WTC11 (cell line): ENCODE measurements at regions not wholly inside any gene's neighbourhood (a gene's known extent, or its start where the extent isn't known, plus 50 kb on each side); places are given as distances from the start of the nearest gene placed in this dataset.

Experiments used
- ATAC-seq: fragments of 200-7000 bp; cut with Tn5 transposase; 2 replicates; pipeline ENCODE4 v1.10.0; 2021; ENCODE audit warnings: mild to moderate bottlenecking, moderate library complexity
- CTCF ChIA-PET: fragments of 300-600 bp; sonication (Branson Sonifier 250); formaldehyde crosslinking; loops from one replicate; lab custom pipeline; 2021; ENCODE audit warnings: antibody characterized with exemption; lab: Charles Lee
- POLR2A ChIA-PET: fragments of 350-600 bp; sonication (Branson Sonifier 250); formaldehyde crosslinking; loops from one replicate; lab custom pipeline; 2021; ENCODE audit warnings: antibody characterized with exemption; lab: Charles Lee
- DNase-seq: peaks from one replicate; pipeline ENCODE4 v3.0.0; 2021; ENCODE audit warnings: low spot score
- H3K27ac Mint-ChIP-seq: 2 replicates; pipeline ENCODE4 v1.8.0; 2021; ENCODE audit warnings: mixed read lengths
- H3K27me3 Mint-ChIP-seq: 2 replicates; pipeline ENCODE4 v1.8.0; 2021; ENCODE audit warnings: low read depth, mild to moderate bottlenecking, moderate library complexity, mixed read lengths
- H3K36me3 Mint-ChIP-seq: 2 replicates; pipeline ENCODE4 v1.8.0; 2021; ENCODE audit warnings: mixed read lengths
- H3K4me1 Mint-ChIP-seq: 2 replicates; pipeline ENCODE4 v1.8.0; 2022; ENCODE audit warnings: mixed read lengths
- H3K4me3 Mint-ChIP-seq: 2 replicates; pipeline ENCODE4 v1.8.0; 2021; ENCODE audit warnings: mild to moderate bottlenecking, moderate library complexity, mixed read lengths
- H3K9me3 Mint-ChIP-seq: 2 replicates; pipeline ENCODE4 v1.8.0; 2021; ENCODE audit warnings: mixed read lengths
- AFF4 ChIP-seq: sonication (generic); formaldehyde crosslinking; IDR thresholded peaks from 2 replicates; pipeline ENCODE4 v1.8.1; 2023; ENCODE audit warnings: mild to moderate bottlenecking, missing genetic modification reagents, borderline replicate concordance
- ESRRA ChIP-seq: sonication (generic); formaldehyde crosslinking; IDR thresholded peaks from 2 replicates; pipeline ENCODE4 v1.8.1; 2022; ENCODE audit warnings: mild to moderate bottlenecking, missing genetic modification reagents, borderline replicate concordance
- ETV6 ChIP-seq: sonication (generic); formaldehyde crosslinking; IDR thresholded peaks from 2 replicates; pipeline ENCODE4 v1.8.1; 2022; ENCODE audit warnings: mild to moderate bottlenecking, missing genetic modification reagents
- HMGA2 ChIP-seq: fragments of 250-450 bp; sonication (Bioruptor Pico); IDR thresholded peaks from 2 replicates; pipeline ENCODE4 v1.4.0; 2021; ENCODE audit warnings: mild to moderate bottlenecking, moderate library complexity
- IRF2 ChIP-seq: sonication (generic); formaldehyde crosslinking; IDR thresholded peaks from 2 replicates; pipeline ENCODE4 v1.8.0; 2022; ENCODE audit warnings: low read depth, missing genetic modification reagents, borderline replicate concordance
- JAZF1 ChIP-seq: fragments of 250-450 bp; sonication (Bioruptor Pico); IDR thresholded peaks from 2 replicates; pipeline ENCODE4 v1.9.0; 2021; ENCODE audit warnings: moderate library complexity, mild to moderate bottlenecking, inconsistent platforms
- NR2C2 ChIP-seq: sonication (generic); formaldehyde crosslinking; IDR thresholded peaks from 2 replicates; pipeline ENCODE4 v1.8.0; 2022; ENCODE audit warnings: mild to moderate bottlenecking, missing genetic modification reagents
- PRDM15 ChIP-seq: sonication (generic); formaldehyde crosslinking; IDR thresholded peaks from 2 replicates; pipeline ENCODE4 v1.8.0; 2022; ENCODE audit warnings: missing genetic modification reagents
- PRRX2 ChIP-seq: fragments of 250-450 bp; sonication (Bioruptor Pico); IDR thresholded peaks from 2 replicates; pipeline ENCODE4 v1.8.0; 2021; ENCODE audit warnings: mild to moderate bottlenecking
- TP53 ChIP-seq: sonication (generic); formaldehyde crosslinking; IDR thresholded peaks from 2 replicates; pipeline ENCODE4 v1.8.1; 2023; ENCODE audit warnings: mild to moderate bottlenecking, missing genetic modification reagents
- USF1 ChIP-seq: sonication (generic); formaldehyde crosslinking; IDR thresholded peaks from 2 replicates; pipeline ENCODE4 v1.8.0; 2022; ENCODE audit warnings: mild to moderate bottlenecking, missing genetic modification reagents
- ZNF138 ChIP-seq: sonication (generic); formaldehyde crosslinking; conservative IDR thresholded peaks from 2 replicates; pipeline ENCODE4 v1.8.1; 2022; ENCODE audit warnings: mild to moderate bottlenecking, moderate library complexity, missing genetic modification reagents
- ZNF263 ChIP-seq: sonication (generic); formaldehyde crosslinking; IDR thresholded peaks from 2 replicates; pipeline ENCODE4 v1.8.1; 2022; ENCODE audit warnings: low read depth, mild to moderate bottlenecking, moderate library complexity, missing genetic modification reagents
- TF ChIP-seq, protein P1 (sequence below): fragments of 200-600 bp; IDR thresholded peaks from 2 replicates; pipeline ENCODE4 v1.8.0; 2022; ENCODE audit warnings: antibody characterized with exemption
- TF ChIP-seq, protein P2 (sequence below): sonication (generic); formaldehyde crosslinking; conservative IDR thresholded peaks from 2 replicates; pipeline ENCODE4 v1.8.1; 2022; ENCODE audit warnings: mild to moderate bottlenecking, missing genetic modification reagents

- TF ChIP-seq, protein P1, sequence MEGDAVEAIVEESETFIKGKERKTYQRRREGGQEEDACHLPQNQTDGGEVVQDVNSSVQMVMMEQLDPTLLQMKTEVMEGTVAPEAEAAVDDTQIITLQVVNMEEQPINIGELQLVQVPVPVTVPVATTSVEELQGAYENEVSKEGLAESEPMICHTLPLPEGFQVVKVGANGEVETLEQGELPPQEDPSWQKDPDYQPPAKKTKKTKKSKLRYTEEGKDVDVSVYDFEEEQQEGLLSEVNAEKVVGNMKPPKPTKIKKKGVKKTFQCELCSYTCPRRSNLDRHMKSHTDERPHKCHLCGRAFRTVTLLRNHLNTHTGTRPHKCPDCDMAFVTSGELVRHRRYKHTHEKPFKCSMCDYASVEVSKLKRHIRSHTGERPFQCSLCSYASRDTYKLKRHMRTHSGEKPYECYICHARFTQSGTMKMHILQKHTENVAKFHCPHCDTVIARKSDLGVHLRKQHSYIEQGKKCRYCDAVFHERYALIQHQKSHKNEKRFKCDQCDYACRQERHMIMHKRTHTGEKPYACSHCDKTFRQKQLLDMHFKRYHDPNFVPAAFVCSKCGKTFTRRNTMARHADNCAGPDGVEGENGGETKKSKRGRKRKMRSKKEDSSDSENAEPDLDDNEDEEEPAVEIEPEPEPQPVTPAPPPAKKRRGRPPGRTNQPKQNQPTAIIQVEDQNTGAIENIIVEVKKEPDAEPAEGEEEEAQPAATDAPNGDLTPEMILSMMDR = no peak
- TF ChIP-seq NR2C2 (CRISPR knock-in tag) = no peak
Measured at GRCh38 chr4:110924761-110925160, 301.9 kb upstream of the PITX2 start (continued).

DNA sequence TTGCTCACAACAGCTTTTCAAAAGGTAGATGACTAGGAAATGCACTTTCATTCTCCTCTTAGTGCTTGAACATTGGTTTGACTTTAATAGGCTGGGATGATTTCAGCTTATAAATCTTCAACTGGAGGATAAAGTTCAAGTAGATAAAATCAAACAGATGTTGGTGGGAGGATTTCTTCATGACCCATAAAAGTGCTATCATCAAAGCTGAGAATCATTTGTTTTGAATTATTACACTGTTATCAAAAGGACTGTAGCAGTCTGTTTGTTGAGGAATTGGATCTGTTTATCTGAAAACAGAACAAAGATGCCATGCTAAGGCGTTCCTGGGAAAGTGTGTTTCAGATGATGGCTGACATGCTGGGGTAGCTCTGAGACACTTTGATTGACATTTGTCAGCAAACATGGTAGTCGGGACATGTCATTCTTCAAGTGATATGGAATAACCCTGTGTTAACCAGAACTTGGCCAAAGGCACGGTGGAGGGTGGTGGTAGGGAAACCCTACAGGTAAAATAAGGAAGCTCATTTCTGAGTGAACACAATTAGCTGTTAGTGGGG lies 304.0 kb upstream of the PITX2 start:
- ATAC-seq (no peak), DNase-seq (no peak)
- H3K27me3 Mint-ChIP-seq = no peaks in the 10 kb centered on the region
- POLR2A ChIA-PET = interaction anchor here (0.5 kb wide), 1 partner anchor 24 kb away, joined by 3 read pairs; no protein-coding TSS in a partner anchor
- H3K27ac Mint-ChIP-seq = no peak overlapping the region
- TF ChIP-seq ETV6 (CRISPR knock-in tag) (no peak), PRDM15 (CRISPR knock-in tag) (no peak), USF1 (CRISPR knock-in tag) (no peak), ESRRA (no peak), HMGA2 (CRISPR knock-in tag) (no peak), NR2C2 (CRISPR knock-in tag) (no peak), TP53 (CRISPR knock-in tag) (no peak), IRF2 (CRISPR knock-in tag) (no peak), JAZF1 (no peak)
- H3K36me3 Mint-ChIP-seq = no peaks in the 10 kb centered on the region
- no peaks in the 10 kb centered on the region for H3K9me3 Mint-ChIP-seq
- no peak overlapping the region for H3K4me3 Mint-ChIP-seq
- H3K4me1 Mint-ChIP-seq = peaks cover 19% of the 10 kb centered on the region
- CTCF ChIA-PET = no interaction called here

DNA sequence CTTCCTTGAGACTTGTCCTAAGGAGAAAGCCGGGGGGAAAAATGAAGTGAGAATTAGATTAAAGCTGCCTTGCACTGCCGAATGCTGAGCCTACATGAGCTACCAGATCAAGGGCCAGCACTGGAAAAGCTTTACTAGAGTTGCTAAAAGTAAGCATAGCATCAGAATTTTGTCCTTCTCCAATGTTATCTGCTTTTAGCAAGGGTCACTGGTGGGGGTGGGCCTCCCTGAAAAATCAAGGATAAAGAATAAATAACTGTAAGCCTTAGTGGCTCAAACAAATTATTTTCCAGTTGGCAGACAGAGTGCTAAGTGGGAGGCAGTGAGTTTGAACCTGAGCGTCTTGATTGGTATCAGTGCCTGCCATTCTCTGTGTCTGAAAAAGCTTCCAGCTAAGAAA lies 310.5 kb upstream of the PITX2 start:
- POLR2A ChIA-PET = no interaction called here
- Mint-ChIP-seq H3K4me3 (no peak overlapping the region), H3K27me3 (no peaks in the 10 kb centered on the region), H3K9me3 (no peaks in the 10 kb centered on the region), H3K27ac (no peak overlapping the region), H3K4me1 (peaks cover 10% of the 10 kb centered on the region), H3K36me3 (no peaks in the 10 kb centered on the region)
- ATAC-seq (no peak), DNase-seq (no peak)
- TF ChIP-seq AFF4 (CRISPR knock-in tag) (no peak), ZNF263 (no peak), ZNF138 (CRISPR knock-in tag) (no peak), PRRX2 (CRISPR knock-in tag) (no peak)
- TF ChIP-seq, protein P2, sequence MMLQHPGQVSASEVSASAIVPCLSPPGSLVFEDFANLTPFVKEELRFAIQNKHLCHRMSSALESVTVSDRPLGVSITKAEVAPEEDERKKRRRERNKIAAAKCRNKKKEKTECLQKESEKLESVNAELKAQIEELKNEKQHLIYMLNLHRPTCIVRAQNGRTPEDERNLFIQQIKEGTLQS (CRISPR knock-in tag) = no peak
- CTCF ChIA-PET = no interaction called here
